HepG2 (cell line): ENCODE measurements at regions not wholly inside any gene's neighbourhood (a gene's known extent, or its start where the extent isn't known, plus 50 kb on each side); places are given as distances from the start of the nearest gene placed in this dataset.

Source experiments
- CBX2 ChIP-seq, 2 experiments: fragments of 200-600 bp in 1 of 2; sonication (generic); formaldehyde crosslinking in 1 of 2; IDR thresholded peaks; 2 replicates each; pipeline versions ENCODE4 v1.7.0 to v1.8.1; 2018 to 2022; ENCODE audit warnings: low read depth in 2 of 2, low read length in 1 of 2, mild to moderate bottlenecking in 1 of 2, missing genetic modification reagents in 1 of 2
- CTCF ChIP-seq: sonication (generic); formaldehyde crosslinking; IDR thresholded peaks from 2 replicates; pipeline ENCODE4 v1.5.0; 2020; ENCODE audit warnings: mild to moderate bottlenecking, missing genetic modification reagents, moderate library complexity
- ELF4 ChIP-seq: sonication (generic); formaldehyde crosslinking; IDR thresholded peaks from 2 replicates; pipeline ENCODE4 v1.5.0; 2020; ENCODE audit warnings: missing genetic modification reagents, mild to moderate bottlenecking, moderate library complexity, borderline replicate concordance
- FOXJ3 ChIP-seq: sonication (generic); formaldehyde crosslinking; IDR thresholded peaks from 2 replicates; pipeline ENCODE4 v1.4.0; 2020; ENCODE audit warnings: missing genetic modification reagents, mild to moderate bottlenecking, borderline replicate concordance
- POLR2A ChIP-seq, 2 experiments: IDR thresholded peaks; 2 replicates each; pipeline ENCODE4 v1.6.1; 2011; ENCODE audit warnings: low read depth in 2 of 2, low read length in 2 of 2, mild to moderate bottlenecking in 1 of 2, moderate library complexity in 1 of 2; ENCODE audit not compliant: insufficient read depth in 1 of 2
- SMAD3 ChIP-seq: sonication (generic); formaldehyde crosslinking; IDR thresholded peaks from 2 replicates; pipeline ENCODE4 v1.4.0; 2020; ENCODE audit warnings: missing genetic modification reagents
- U2AF1 ChIP-seq: fragments of 200-400 bp; formaldehyde crosslinking; optimal IDR thresholded peaks from 2 replicates; pipeline ENCODE3; 2017; ENCODE audit warnings: mild to moderate bottlenecking, low read depth, low read length
- ZKSCAN8 ChIP-seq: IDR thresholded peaks from 2 replicates; pipeline ENCODE4 v1.6.1; 2016; ENCODE audit warnings: borderline replicate concordance, missing genetic modification reagents, missing compliant biosample characterization
- ZNF782 ChIP-seq: sonication (generic); formaldehyde crosslinking; IDR thresholded peaks from 2 replicates; pipeline ENCODE4 v1.4.0; 2020; ENCODE audit warnings: missing genetic modification reagents, mild to moderate bottlenecking, borderline replicate concordance

DNA sequence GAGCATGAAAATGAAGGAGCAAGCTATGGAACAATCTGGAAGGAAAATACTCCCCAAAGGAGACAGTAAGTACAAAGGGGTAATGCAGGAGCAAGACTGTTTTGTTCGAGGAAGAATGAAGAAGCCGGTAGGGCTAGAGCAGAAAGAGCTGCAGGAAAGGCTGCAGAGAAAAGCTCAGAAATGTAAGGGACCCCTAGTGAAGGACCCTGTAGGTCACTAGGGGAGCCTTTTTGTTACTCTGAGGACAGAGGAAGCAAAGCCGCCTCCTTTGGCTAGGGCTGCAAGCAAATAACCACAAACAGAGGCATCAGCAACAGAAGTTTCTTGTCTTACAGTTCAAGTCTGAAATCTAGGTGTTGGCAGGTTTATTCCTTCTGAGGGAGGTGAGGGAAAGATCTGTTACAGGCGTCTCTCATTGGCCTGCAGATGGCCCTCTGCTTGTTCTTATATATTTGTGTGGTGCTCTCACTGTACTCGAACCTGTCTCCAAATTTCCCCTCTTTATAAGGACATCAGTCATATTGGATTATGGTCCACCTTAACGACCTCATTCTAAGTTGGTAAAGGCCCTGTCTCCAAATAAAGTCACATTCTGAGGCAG lies 362.3 kb downstream of the COG6 start:
- TF ChIP-seq CBX2 (IDR thresholded peaks at IDR 0.05; ENCODE audit: low read depth, low read length): no peak
- no peak for TF ChIP-seq CBX2 (CRISPR knock-in tag; IDR thresholded peaks at IDR 0.05; ENCODE audit: low read depth)
- no peak for TF ChIP-seq ZNF782
- no peak for TF ChIP-seq CTCF (CRISPR knock-in tag)
- TF ChIP-seq POLR2A (IDR thresholded peaks at IDR 0.05; ENCODE audit: insufficient read depth in 1 of 2, low read depth in 2 of 2, low read length in 2 of 2): no peak
- TF ChIP-seq U2AF1: no peak
- TF ChIP-seq ELF4 (CRISPR knock-in tag): no peak
- no peak for TF ChIP-seq ZKSCAN8 (CRISPR knock-in tag)
- TF ChIP-seq SMAD3 (CRISPR knock-in tag): no peak
- no peak for TF ChIP-seq FOXJ3 (CRISPR knock-in tag)
